ENCODE measurements at regions not wholly inside any gene's neighbourhood (a gene's known extent, or its start where the extent isn't known, plus 50 kb on each side); places are given as distances from the start of the nearest gene placed in this dataset.

DNA sequence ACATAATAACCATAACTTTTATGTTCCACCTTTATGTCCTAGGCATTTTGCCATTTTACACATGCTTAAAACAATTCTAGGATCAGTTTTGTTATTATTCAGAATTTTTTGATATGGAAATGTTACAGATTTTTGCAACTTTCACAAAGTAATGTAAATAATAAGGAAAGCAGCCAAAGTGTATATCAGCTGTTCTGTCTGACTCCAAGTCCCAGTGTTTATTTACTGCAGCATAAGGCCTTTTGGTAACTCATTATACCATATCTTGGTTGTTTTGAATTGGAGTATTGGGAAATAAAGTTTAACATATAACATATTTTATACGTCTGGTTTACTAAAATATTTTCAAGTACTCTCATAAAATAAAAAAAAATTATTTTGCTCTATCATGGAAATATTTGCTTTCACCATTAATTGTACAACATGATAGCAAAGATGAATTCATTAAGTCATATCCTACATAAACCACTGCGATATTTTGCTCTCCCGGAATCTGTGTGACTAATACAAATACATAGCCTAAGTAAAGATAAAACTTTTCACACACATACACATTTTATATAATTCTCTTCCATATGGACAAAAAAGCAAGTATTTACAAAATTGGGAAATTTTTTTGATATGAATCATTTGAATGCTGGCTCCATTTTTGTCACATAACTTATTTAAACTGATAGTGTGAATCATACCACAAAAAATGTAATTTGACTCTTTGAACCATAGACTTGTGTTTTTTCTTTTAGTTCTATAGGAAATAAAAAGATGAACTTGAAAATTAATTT is 399.0 kb downstream of the PABPC4L start:
- Histone ChIP-seq H3K36me3 (ENCODE audit: control insufficient read depth, insufficient read depth, low read length) (no peaks in the 10 kb centered on the region; the same call in 1 of the 2 replicates), H3K27me3 (ENCODE audit: control insufficient read depth, insufficient read depth, low read length) (no peaks in the 10 kb centered on the region), H3K27ac (ENCODE audit: low read length) (no peak overlapping the region), H3K4me1 (ENCODE audit: control insufficient read depth, insufficient read depth, low read length) (no peaks in the 10 kb centered on the region), H3K4me3 (ENCODE audit: low read depth in 2 of 2, low read length in 2 of 2) (no peak overlapping the region), H3K9me3 (ENCODE audit: control insufficient read depth, insufficient read depth, low read depth, low read length) (no peaks in the 10 kb centered on the region)
- in situ Hi-C loops (cut with HindIII; ENCODE audit: low pct_unique_long_range_greater_than_20kb, low sequenced_read_pairs) (no loop called here), intact Hi-C loops (cut with micrococcal nuclease; ENCODE audit: unreplicated experiment) (no loop called here)
- ATAC-seq (no peak), DNase-seq (ENCODE audit: low read depth, low spot score) (no peak)
- CTCF ChIA-PET = no interaction called here
- no TSS peak for BruUV-seq (replicated peaks)
- POLR2A ChIA-PET = no interaction called here
- TF ChIP-seq, protein P1, sequence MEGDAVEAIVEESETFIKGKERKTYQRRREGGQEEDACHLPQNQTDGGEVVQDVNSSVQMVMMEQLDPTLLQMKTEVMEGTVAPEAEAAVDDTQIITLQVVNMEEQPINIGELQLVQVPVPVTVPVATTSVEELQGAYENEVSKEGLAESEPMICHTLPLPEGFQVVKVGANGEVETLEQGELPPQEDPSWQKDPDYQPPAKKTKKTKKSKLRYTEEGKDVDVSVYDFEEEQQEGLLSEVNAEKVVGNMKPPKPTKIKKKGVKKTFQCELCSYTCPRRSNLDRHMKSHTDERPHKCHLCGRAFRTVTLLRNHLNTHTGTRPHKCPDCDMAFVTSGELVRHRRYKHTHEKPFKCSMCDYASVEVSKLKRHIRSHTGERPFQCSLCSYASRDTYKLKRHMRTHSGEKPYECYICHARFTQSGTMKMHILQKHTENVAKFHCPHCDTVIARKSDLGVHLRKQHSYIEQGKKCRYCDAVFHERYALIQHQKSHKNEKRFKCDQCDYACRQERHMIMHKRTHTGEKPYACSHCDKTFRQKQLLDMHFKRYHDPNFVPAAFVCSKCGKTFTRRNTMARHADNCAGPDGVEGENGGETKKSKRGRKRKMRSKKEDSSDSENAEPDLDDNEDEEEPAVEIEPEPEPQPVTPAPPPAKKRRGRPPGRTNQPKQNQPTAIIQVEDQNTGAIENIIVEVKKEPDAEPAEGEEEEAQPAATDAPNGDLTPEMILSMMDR (IDR thresholded peaks at IDR 0.05) = no peak
- TF ChIP-seq SIN3A (IDR thresholded peaks at IDR 0.05; ENCODE audit: borderline replicate concordance, insufficient read depth, low read depth, low read length) (no peak), POLR2AphosphoS5 (IDR thresholded peaks at IDR 0.05; ENCODE audit: low read depth, low read length) (no peak), TCF7L2 (IDR thresholded peaks at IDR 0.05; ENCODE audit: low read depth, low read length) (no peak)
- TF ChIP-seq, protein P2, sequence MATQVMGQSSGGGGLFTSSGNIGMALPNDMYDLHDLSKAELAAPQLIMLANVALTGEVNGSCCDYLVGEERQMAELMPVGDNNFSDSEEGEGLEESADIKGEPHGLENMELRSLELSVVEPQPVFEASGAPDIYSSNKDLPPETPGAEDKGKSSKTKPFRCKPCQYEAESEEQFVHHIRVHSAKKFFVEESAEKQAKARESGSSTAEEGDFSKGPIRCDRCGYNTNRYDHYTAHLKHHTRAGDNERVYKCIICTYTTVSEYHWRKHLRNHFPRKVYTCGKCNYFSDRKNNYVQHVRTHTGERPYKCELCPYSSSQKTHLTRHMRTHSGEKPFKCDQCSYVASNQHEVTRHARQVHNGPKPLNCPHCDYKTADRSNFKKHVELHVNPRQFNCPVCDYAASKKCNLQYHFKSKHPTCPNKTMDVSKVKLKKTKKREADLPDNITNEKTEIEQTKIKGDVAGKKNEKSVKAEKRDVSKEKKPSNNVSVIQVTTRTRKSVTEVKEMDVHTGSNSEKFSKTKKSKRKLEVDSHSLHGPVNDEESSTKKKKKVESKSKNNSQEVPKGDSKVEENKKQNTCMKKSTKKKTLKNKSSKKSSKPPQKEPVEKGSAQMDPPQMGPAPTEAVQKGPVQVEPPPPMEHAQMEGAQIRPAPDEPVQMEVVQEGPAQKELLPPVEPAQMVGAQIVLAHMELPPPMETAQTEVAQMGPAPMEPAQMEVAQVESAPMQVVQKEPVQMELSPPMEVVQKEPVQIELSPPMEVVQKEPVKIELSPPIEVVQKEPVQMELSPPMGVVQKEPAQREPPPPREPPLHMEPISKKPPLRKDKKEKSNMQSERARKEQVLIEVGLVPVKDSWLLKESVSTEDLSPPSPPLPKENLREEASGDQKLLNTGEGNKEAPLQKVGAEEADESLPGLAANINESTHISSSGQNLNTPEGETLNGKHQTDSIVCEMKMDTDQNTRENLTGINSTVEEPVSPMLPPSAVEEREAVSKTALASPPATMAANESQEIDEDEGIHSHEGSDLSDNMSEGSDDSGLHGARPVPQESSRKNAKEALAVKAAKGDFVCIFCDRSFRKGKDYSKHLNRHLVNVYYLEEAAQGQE (IDR thresholded peaks at IDR 0.05; ENCODE audit: insufficient read depth in 1 of 2, low read depth in 2 of 2, low read length in 1 of 2) = no peak

DNA sequence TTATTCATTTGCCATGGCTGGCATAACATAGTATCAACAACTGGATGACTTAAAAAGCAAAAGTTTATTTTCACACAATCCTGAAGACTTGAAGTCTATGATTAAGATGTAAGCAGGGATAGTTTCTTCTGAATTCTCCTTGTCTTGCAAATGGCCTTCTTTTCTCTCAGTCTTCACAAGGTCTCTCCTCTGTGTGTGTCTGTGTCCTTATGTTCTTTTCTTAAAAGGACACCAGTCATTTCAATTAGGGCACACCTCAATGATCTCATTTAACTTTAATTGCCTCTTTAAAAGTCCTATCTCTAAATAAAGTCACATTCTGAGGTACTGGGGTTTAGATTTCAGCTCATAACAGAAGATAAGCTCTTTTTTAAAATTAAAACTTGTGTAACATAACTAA is 399.7 kb downstream of the PABPC4L start:
- H3K27ac ChIP-seq (ENCODE audit: low read length) = no peak overlapping the region
- H3K4me3 ChIP-seq (ENCODE audit: low read depth in 2 of 2, low read length in 2 of 2) = no peak overlapping the region
- no TSS peak for BruUV-seq (replicated peaks)
- in situ Hi-C loops (cut with HindIII; ENCODE audit: low pct_unique_long_range_greater_than_20kb, low sequenced_read_pairs) (no loop called here), intact Hi-C loops (cut with micrococcal nuclease; ENCODE audit: unreplicated experiment) (no loop called here)
- H3K27me3 ChIP-seq (ENCODE audit: control insufficient read depth, insufficient read depth, low read length) = no peaks in the 10 kb centered on the region
- CTCF ChIA-PET = no interaction called here
- no peak for DNase-seq (ENCODE audit: low read depth, low spot score)
- no peak for ATAC-seq
- POLR2A ChIA-PET = no interaction called here
- no peaks in the 10 kb centered on the region for H3K4me1 ChIP-seq (ENCODE audit: control insufficient read depth, insufficient read depth, low read length)
- TF ChIP-seq TCF7L2 (IDR thresholded peaks at IDR 0.05; ENCODE audit: low read depth, low read length) (no peak), SIN3A (IDR thresholded peaks at IDR 0.05; ENCODE audit: borderline replicate concordance, insufficient read depth, low read depth, low read length) (no peak)
- TF ChIP-seq, protein P2 (IDR thresholded peaks at IDR 0.05; ENCODE audit: insufficient read depth in 1 of 2, low read depth in 2 of 2, low read length in 1 of 2) = no peak
- TF ChIP-seq, protein P1 (IDR thresholded peaks at IDR 0.05) = no peak
- no peaks in the 10 kb centered on the region; the same call in 1 of the 2 replicates for H3K36me3 ChIP-seq (ENCODE audit: control insufficient read depth, insufficient read depth, low read length)
- H3K9me3 ChIP-seq (ENCODE audit: control insufficient read depth, insufficient read depth, low read depth, low read length) = no peaks in the 10 kb centered on the region

All from Panc1 (cell line).